GM10248 (cell line): ENCODE measurements at regions not wholly inside any gene's neighbourhood (a gene's known extent, or its start where the extent isn't known, plus 50 kb on each side); places are given as distances from the start of the nearest gene placed in this dataset.

ENCODE experiments used
- CTCF ChIA-PET: fragments of 300-600 bp; sonication (Branson Sonifier 250); formaldehyde crosslinking; extraction: SDS; loops from one replicate; lab custom pipeline; 2021; ENCODE audit warnings: antibody characterized with exemption; lab: Yijun Ruan, JAX
- POLR2A ChIA-PET: fragments of 350-650 bp; sonication (Branson Sonifier 250); formaldehyde crosslinking; extraction: SDS; loops from one replicate; lab custom pipeline; 2020; ENCODE audit warnings: antibody characterized with exemption; lab: Yijun Ruan, JAX
- DNase-seq: peaks from one replicate; pipeline ENCODE4 v3.0.0; 2012; ENCODE audit errors: extremely low spot score
- CTCF ChIP-seq: IDR thresholded peaks from 2 replicates; pipeline ENCODE4 v1.5.1; 2012; ENCODE audit warnings: mild to moderate bottlenecking, low read depth; ENCODE audit errors: extremely low read depth, missing control alignments, control extremely low read depth

- ChIA-PET CTCF (no interaction called here), POLR2A (no interaction called here)
- DNase-seq, result no peak
- no peak for TF ChIP-seq CTCF
Observed at GRCh38 chr20:7770046-7770445, 170.2 kb downstream of the HAO1 start.

DNA sequence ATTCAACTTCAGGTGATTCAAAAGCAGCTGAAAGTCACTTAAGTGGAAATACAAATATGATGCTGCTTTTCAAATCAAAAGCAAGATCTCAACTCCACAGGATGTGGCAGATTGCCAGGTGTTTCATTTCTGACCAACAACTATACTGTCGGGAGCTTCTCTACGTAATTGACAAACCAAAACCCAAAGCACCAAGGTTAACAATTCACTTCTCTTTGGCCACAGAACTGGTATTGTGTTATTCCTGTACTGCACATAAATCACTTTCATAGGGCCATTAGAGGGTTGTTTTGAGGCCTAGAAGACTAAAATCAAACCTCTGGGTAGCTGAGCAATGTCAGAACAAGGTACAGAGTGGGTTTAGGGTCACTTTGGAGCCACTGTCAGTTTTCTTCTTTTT is 169.7 kb downstream of the HAO1 start:
- ChIA-PET POLR2A (no interaction called here), CTCF (no interaction called here)

GRCh38 chr20:7772371-7772770 is 167.9 kb downstream of the HAO1 start:
- TF ChIP-seq CTCF, result no peak
- ChIA-PET CTCF (no interaction called here), POLR2A (no interaction called here)
- no peak for DNase-seq

More for the DNA sequence above, 169.7 kb downstream of the HAO1 start:
- TF ChIP-seq CTCF, result no peak
- DNase-seq, result no peak

- POLR2A ChIA-PET, result no interaction called here
- no peak for TF ChIP-seq CTCF
- DNase-seq, result no peak
- CTCF ChIA-PET, result no interaction called here
Observed at GRCh38 chr20:7773511-7773910, 166.7 kb downstream of the HAO1 start.

DNA sequence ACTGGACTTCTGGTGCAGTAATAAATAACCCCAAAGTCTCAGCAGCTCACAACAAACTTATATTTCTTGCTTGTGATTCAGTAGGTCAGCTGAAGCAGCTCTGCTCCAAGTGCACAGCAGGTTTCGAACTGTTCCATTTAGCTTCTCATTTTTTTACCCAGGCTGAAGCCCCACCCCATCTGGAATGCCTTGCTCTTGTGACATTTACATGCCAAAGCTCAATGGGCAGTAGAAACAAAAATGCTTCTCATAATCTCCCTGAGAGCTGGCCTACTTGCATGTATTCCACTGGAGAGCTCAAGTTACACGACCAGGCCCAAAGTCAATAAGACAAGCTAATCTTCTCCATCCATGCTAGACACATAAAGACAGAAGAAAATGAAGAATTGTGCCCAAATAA is 165.2 kb downstream of the HAO1 start:
- ChIA-PET POLR2A (no interaction called here), CTCF (interaction anchor here (1.0 to 1.4 kb wide), 3 partner anchors 10 to 526 kb away, joined by 3 to 4 read pairs (median 3); no protein-coding TSS in a partner anchor)
- no peak for DNase-seq
- no peak for TF ChIP-seq CTCF

GRCh38 chr20:7776148-7776547 is 164.1 kb downstream of the HAO1 start:
- DNase-seq, result no peak
- ChIA-PET CTCF (interaction anchor here (1.4 kb wide), 1 partner anchor 16 kb away, joined by 3 read pairs; no protein-coding TSS in a partner anchor), POLR2A (no interaction called here)
- no peak for TF ChIP-seq CTCF
